Uterus (tissue), 2 donors: ENCODE measurements at regions not wholly inside any gene's neighbourhood (a gene's known extent, or its start where the extent isn't known, plus 50 kb on each side); places are given as distances from the start of the nearest gene placed in this dataset.

ENCODE experiments used
- CTCF ChIP-seq, 4 experiments: fragments of 200-600 bp in 2 of 4; fragments of 450-650 bp in 2 of 4; sonication (generic) in 2 of 4; IDR thresholded peaks; one replicate each; pipeline ENCODE4 v1.5.1; 2016 to 2019; ENCODE audit warnings: antibody characterized with exemption in 4 of 4, mild to moderate bottlenecking in 2 of 4, moderate library complexity in 1 of 4
- POLR2A ChIP-seq, 2 donors: fragments of 450-650 bp; IDR thresholded peaks; one replicate each; pipeline ENCODE4 v1.6.1; 2016; ENCODE audit warnings: antibody characterized with exemption in 2 of 2, mild to moderate bottlenecking in 1 of 2, moderate library complexity in 1 of 2

DNA sequence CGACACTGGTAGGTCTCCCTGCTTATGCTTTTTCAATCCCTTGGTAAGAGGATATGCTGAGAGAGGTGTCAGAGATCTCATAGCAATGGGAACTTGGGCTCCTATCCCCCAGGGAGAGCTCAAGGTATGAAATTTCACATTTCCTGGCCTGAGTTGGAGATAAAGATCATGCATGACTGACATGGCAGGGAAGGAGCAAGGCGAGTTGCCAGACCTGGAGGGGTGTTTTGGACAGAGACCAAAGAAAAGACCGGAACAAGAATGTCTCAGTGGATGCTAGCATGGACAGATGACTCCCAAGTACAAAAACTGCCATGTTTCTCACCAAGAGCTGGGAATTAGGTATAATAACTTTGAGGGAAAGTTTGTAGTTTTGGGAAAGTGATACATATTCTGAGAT, 334.1 kb upstream of the B3GALT2 start:
- TF ChIP-seq CTCF (IDR thresholded peaks at IDR 0.05), result no peak
- TF ChIP-seq POLR2A (IDR thresholded peaks at IDR 0.05), result no peak
